HG02970 (cell line): ENCODE measurements at regions not wholly inside any gene's neighbourhood (a gene's known extent, or its start where the extent isn't known, plus 50 kb on each side); places are given as distances from the start of the nearest gene placed in this dataset.

Experiments
- ATAC-seq: cut with Tn5 transposase; IDR thresholded peaks from one replicate; pipeline ENCODE4 v1.9.1; 2021; ENCODE audit warnings: mild to moderate bottlenecking, moderate library complexity, moderate number of reproducible peaks; ENCODE audit not compliant: unreplicated experiment, low FRiP score

GRCh38 chr9:106304401-106304920, 558.5 kb upstream of the ZNF462 start:
- ATAC-seq, result no peak

DNA sequence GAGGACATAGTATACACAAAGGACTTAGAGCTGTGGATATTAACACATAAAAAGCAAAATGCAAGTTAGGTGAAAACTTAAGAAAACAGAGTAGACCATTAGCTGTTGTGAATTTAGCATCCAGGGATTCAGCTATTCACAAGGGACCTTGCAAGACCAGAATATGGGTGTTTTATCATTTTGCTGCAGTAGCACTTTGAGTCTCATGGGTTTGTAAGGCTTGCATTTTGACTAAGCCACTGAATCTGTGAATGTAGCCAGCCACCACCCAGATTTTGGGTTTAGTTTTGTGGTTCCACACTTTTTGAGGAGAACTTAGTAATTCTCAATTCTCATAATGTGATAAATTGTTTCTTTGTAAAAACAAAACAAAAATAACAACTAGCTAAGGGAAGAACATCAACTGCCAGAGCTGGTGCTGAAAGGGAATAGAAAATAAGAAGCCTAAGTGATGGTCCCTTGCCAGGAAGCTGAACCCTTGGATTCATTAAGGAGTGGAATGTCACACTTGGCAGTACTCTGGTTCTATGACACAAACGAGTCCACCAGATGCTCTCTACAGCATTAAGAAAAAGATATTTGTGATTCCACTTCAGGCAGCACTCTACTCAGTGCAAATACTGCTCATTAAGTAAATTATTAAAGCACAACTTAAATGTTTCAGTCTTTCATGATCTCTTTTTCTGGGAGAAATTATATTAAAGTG, 557.4 kb upstream of the ZNF462 start:
- ATAC-seq, result no peak

- ATAC-seq, result no peak
Measured at GRCh38 chr9:106307670-106308069, 555.3 kb upstream of the ZNF462 start.

DNA sequence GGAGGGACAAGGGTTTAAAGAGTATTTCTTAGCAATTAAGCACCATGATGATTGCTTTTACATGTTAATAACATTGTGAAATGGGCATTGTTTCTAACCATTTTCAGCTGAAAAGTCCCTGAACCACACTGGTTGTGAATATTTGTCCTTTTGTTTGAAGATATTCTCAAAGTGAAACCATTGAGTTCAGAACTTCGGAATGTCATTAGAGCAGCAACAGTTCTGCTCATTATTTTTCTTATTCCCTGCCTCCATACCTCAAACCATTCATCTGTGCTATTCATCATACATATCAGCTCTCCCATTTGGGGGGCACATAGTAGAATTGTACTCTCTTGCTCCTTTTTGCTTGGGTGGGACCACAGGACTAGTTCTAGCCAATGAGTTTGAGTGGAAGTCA, 553.0 kb upstream of the ZNF462 start:
- no peak for ATAC-seq

- no peak for ATAC-seq
Measured at GRCh38 chr9:106310782-106311181, 552.2 kb upstream of the ZNF462 start.

GRCh38 chr9:106312906-106313305, 550.1 kb upstream of the ZNF462 start:
- ATAC-seq, result no peak

DNA sequence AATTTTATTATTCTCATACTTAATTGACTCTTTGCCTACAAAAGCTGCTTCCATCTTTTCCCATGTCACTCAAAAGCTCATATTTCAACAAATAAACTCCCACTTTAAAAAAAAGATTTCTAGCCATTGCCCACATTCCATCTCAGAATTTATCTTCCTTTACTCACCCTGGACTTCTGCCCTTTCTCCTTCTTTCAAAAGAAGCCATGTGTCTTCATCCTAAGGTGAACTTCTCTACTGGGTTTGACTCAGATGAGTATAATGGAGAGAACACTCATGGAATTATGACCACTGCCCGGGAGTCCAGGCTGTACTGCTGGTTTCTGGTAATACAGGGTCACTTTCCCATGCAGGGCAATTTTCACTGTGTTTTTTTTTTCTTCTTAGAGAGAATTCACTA, 548.5 kb upstream of the ZNF462 start:
- ATAC-seq, result no peak

DNA sequence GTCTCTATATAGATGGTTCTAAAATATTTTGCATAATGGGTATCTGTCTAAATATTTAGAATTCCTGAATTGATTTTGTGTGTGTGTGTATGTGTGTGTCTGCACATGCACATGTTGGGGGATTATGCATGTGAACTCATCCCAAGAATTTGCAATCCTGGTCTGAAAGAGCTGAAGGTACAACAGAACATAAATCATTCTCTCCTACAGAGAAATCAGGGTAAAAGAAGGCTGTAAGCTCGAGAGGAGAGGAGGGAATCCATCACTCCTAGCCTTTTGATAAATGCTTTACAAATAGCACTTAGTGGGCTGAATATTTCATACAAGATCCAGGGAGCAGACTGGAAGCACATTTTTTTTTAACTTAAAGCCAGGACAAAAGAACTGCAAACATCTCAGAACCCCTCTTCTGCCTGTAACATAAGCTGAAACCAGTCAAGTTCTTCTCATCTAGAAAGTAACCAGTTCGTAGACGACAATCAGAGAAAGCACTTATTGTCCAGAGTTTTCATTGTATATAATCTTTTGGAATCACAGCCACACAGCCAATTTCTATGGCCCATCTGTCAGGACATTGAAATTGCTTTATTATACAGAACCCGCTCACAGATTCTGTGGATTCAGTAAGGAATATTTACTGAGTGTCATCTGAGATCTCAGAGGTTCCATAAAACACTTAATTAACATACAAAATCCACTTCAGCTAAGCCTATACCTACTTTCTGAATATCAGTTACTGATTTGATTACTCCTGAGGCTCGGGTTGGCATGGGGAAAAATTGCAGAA, 541.4 kb upstream of the ZNF462 start:
- no peak for ATAC-seq

GRCh38 chr9:106322706-106323245, 540.2 kb upstream of the ZNF462 start:
- ATAC-seq, result no peak

DNA sequence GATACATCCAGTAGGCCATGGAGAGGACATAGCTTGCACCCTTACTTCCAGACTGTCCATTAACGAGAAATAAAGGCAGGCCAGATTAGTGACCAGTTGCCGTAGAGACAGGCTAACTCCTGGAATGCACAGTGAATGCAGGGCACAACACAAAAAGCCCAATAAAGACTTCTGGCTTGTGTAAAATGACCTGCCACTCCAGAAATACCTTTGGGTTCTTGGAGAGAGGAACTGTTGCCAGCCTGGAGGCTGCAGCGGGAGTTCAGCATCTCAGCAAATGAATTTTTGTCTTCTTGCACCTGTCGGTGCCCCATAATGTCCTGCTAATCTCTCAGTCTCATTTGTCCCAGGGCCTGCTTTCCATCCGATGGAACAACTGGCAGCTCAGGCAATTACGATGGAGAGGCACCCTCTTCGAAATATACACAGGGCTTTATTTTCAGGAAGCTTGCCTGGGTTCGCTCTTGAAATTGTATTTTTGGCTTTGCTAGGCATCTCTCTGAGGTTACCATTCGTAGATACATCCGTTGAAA, 538.8 kb upstream of the ZNF462 start:
- no peak for ATAC-seq

- ATAC-seq, result no peak
Measured at GRCh38 chr9:106324591-106325280, 538.2 kb upstream of the ZNF462 start.

- ATAC-seq, result no peak
Measured at GRCh38 chr9:106326493-106326892, 536.5 kb upstream of the ZNF462 start.

- no peak for ATAC-seq
Measured at GRCh38 chr9:106333481-106333880, 529.5 kb upstream of the ZNF462 start.

- ATAC-seq, result no peak
Measured at GRCh38 chr9:106334081-106334480, 528.9 kb upstream of the ZNF462 start.

- ATAC-seq, result no peak
Measured at GRCh38 chr9:106339882-106340281, 523.1 kb upstream of the ZNF462 start.

- no peak for ATAC-seq
Measured at GRCh38 chr9:106350777-106351176, 512.2 kb upstream of the ZNF462 start.

DNA sequence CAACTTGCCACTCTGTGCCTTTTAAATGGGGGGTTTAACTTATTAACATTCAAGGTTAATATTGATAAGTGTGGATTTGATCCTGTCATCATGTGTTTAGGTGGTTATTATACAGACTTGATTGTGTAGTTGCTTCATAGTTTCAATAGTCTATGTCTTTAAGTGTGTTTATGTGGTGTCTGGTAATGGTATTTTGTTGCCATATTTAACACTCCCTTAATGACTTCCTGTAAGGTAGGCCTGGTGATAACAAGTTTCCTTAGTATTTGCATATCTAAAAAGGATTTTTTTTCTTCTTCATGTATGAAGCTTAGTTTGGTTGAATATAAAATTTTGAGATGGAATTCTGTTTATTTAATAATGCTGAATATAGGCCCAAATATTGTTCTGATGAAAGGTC, 506.0 kb upstream of the ZNF462 start:
- ATAC-seq, result no peak

DNA sequence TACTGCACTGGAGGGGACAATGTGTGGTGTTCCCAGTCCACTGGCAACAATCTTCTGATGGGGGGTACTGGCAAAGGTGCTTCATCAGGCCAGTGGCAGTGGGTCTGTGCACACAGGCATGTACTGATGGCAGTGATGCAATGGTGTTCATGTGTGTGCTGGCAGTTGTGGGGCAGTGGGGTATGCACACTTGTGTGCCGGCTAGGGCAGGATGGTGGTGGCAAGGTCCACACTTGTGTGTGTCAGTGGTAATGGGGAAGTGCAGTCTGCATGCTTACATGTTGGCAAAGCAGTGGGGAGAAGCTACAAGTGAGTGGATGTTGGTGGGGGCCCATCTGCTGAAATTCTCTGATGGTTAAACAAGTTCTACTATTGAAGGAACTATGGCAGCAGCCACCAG, 504.6 kb upstream of the ZNF462 start:
- no peak for ATAC-seq

- ATAC-seq, result no peak
Measured at GRCh38 chr9:106376689-106377088, 486.3 kb upstream of the ZNF462 start.

GRCh38 chr9:106383072-106383471, 479.9 kb upstream of the ZNF462 start:
- no peak for ATAC-seq

DNA sequence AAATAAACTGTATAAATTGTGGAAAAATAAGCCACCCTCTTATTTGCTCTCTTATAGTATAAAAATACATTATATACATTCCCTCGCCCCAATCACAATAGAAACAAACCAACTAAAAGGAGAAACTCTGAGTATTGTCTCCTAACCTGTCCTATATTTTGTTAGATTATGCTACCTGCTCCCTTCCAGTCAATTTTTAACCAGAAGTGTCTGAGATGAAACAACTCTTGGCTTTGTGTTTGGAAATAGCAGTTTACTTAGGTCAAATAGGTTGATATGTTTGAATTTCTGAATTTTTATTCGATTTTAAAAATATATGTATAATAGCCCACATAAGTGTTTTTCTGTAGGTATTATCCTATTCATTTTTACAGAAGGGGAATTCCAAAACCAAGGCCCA, 475.0 kb upstream of the ZNF462 start:
- no peak for ATAC-seq
